Mesodermal cell (in vitro differentiated cells): ENCODE measurements at regions not wholly inside any gene's neighbourhood (a gene's known extent, or its start where the extent isn't known, plus 50 kb on each side); places are given as distances from the start of the nearest gene placed in this dataset.
"Not testable (repeated sequence)": the region's sequence is repeated elsewhere in the genome, so short reads cannot be mapped to it uniquely, and the experiment has no call there.

Experiments used
- H3K27ac ChIP-seq: 2 replicates; pipeline ENCODE4 v1.7.0; 2013; ENCODE audit warnings: mild to moderate bottlenecking, low read depth, low read length, moderate library complexity; ENCODE audit not compliant: severe bottlenecking
- H3K36me3 ChIP-seq: 2 replicates; pipeline ENCODE4 v1.7.1; 2013; ENCODE audit warnings: mild to moderate bottlenecking, low read length, moderate library complexity; ENCODE audit not compliant: control insufficient read depth, insufficient read depth
- H3K4me1 ChIP-seq: one replicate; pipeline ENCODE4 v1.7.1; 2013; ENCODE audit warnings: mild to moderate bottlenecking, low read length; ENCODE audit not compliant: insufficient read depth, control insufficient read depth, poor library complexity, severe bottlenecking
- H3K4me3 ChIP-seq: 2 replicates; pipeline ENCODE4 v1.7.0; 2013; ENCODE audit warnings: low read length, control low read depth, mild to moderate bottlenecking; ENCODE audit not compliant: insufficient read depth, poor library complexity, severe bottlenecking; ENCODE audit errors: extremely low read depth
- H3K9me3 ChIP-seq: 2 replicates; pipeline ENCODE4 v1.7.1; 2013; ENCODE audit warnings: mild to moderate bottlenecking, low read length, moderate library complexity; ENCODE audit not compliant: control insufficient read depth
- WGBS, 2 experiments: methylation state at CpG; one replicate each; pipeline ENCODE4 v1.1.5; 2013; ENCODE audit warnings: missing lambda C conversion rate in 2 of 2; ENCODE audit not compliant: insufficient coverage in 2 of 2; 5-methylcytosine and 5-hydroxymethylcytosine counted together

GRCh38 chr7:142590077-142590476 is 159.2 kb upstream of the PRSS1 start:
- H3K27ac ChIP-seq = no peak overlapping the region
- 86 to 89% methylated on average over 1 to 3 of the region's 4 CpGs for WGBS, 2 experiments
- H3K4me3 ChIP-seq = no peak overlapping the region
- H3K36me3 ChIP-seq = no peaks in the 10 kb centered on the region
- H3K9me3 ChIP-seq = no peaks in the 10 kb centered on the region
- no peaks in the 10 kb centered on the region for H3K4me1 ChIP-seq

GRCh38 chr7:142587578-142588191 is 161.6 kb upstream of the PRSS1 start:
- no peaks in the 10 kb centered on the region for H3K36me3 ChIP-seq
- H3K4me3 ChIP-seq = no peak overlapping the region
- WGBS, 2 experiments = 47 to 67% methylated on average over 3 to 4 of the region's 5 CpGs
- H3K27ac ChIP-seq = no peak overlapping the region
- H3K4me1 ChIP-seq = peaks cover 16% of the 10 kb centered on the region
- H3K9me3 ChIP-seq = no peaks in the 10 kb centered on the region

GRCh38 chr7:142586611-142587010 is 162.7 kb upstream of the PRSS1 start:
- Histone ChIP-seq H3K36me3 (no peaks in the 10 kb centered on the region), H3K9me3 (no peaks in the 10 kb centered on the region), H3K27ac (no peak overlapping the region), H3K4me1 (peaks cover 21% of the 10 kb centered on the region), H3K4me3 (no peak overlapping the region)
- WGBS, 2 experiments = 94 to 96% methylated on average over 2 to 3 of the region's 3 CpGs

- Histone ChIP-seq H3K4me1 (peaks cover 21% of the 10 kb centered on the region), H3K4me3 (no peak overlapping the region), H3K36me3 (no peaks in the 10 kb centered on the region), H3K9me3 (no peaks in the 10 kb centered on the region), H3K27ac (no peak overlapping the region)
- WGBS, 2 experiments = no CpG with 5 or more reads among the region's 2 CpGs
Measured at GRCh38 chr7:142585425-142585824, 163.8 kb upstream of the PRSS1 start.

- no peak overlapping the region for H3K27ac ChIP-seq
- H3K36me3 ChIP-seq = no peaks in the 10 kb centered on the region
- peaks cover 21% of the 10 kb centered on the region for H3K4me1 ChIP-seq
- 100% methylated on average over 1 of the region's 2 CpGs; no CpG with 5 or more reads in 1 of the 2 experiments for WGBS, 2 experiments
- H3K9me3 ChIP-seq = no peaks in the 10 kb centered on the region
- H3K4me3 ChIP-seq = no peak overlapping the region
Measured at GRCh38 chr7:142584765-142585164, 164.5 kb upstream of the PRSS1 start.

- Histone ChIP-seq H3K4me1 (peaks cover 21% of the 10 kb centered on the region), H3K36me3 (no peaks in the 10 kb centered on the region), H3K9me3 (no peaks in the 10 kb centered on the region), H3K4me3 (no peak overlapping the region), H3K27ac (peak overlapping the region; percentile 57)
- 14 to 30% methylated on average over 1 to 2 of the region's 2 CpGs for WGBS, 2 experiments
Measured at GRCh38 chr7:142583446-142583845, 165.8 kb upstream of the PRSS1 start.

GRCh38 chr7:142582351-142582750 is 166.9 kb upstream of the PRSS1 start:
- no CpG with 5 or more reads among the region's 3 CpGs for WGBS, 2 experiments
- Histone ChIP-seq H3K4me3 (no peak overlapping the region), H3K27ac (no peak overlapping the region), H3K9me3 (no peaks in the 10 kb centered on the region), H3K36me3 (no peaks in the 10 kb centered on the region), H3K4me1 (peaks cover 21% of the 10 kb centered on the region)

GRCh38 chr7:142581341-142581740 is 167.9 kb upstream of the PRSS1 start:
- 100% methylated on average over 2 of the region's 4 CpGs; no CpG with 5 or more reads in 1 of the 2 experiments for WGBS, 2 experiments
- H3K4me3 ChIP-seq = no peak overlapping the region
- no peak overlapping the region for H3K27ac ChIP-seq
- no peaks in the 10 kb centered on the region for H3K9me3 ChIP-seq
- H3K4me1 ChIP-seq = peaks cover 21% of the 10 kb centered on the region
- no peaks in the 10 kb centered on the region for H3K36me3 ChIP-seq

GRCh38 chr7:142579946-142580345 is 169.3 kb upstream of the PRSS1 start:
- H3K27ac ChIP-seq = no peak overlapping the region
- H3K4me3 ChIP-seq = no peak overlapping the region
- no peaks in the 10 kb centered on the region for H3K36me3 ChIP-seq
- H3K9me3 ChIP-seq = no peaks in the 10 kb centered on the region
- no CpG with 5 or more reads among the region's 1 CpG for WGBS, 2 experiments
- H3K4me1 ChIP-seq = peaks cover 21% of the 10 kb centered on the region

GRCh38 chr7:142575351-142575750 is 173.9 kb upstream of the PRSS1 start:
- H3K4me1 ChIP-seq, H3K27ac ChIP-seq, H3K9me3 ChIP-seq, H3K36me3 ChIP-seq, H3K4me3 ChIP-seq: not testable (repeated sequence)
- 94 to 96% methylated on average over 17 to 20 of the region's 25 CpGs for WGBS, 2 experiments

- Histone ChIP-seq H3K36me3 (no peaks in the 10 kb centered on the region), H3K4me1 (peaks cover 14% of the 10 kb centered on the region), H3K27ac (no peak overlapping the region), H3K4me3 (no peak overlapping the region), H3K9me3 (no peaks in the 10 kb centered on the region)
- WGBS, 2 experiments = 90% methylated on average over 2 of the region's 3 CpGs; no CpG with 5 or more reads in 1 of the 2 experiments
Measured at GRCh38 chr7:142571581-142571980, 177.7 kb upstream of the PRSS1 start.
